ENCODE measurements at regions not wholly inside any gene's neighbourhood (a gene's known extent, or its start where the extent isn't known, plus 50 kb on each side); places are given as distances from the start of the nearest gene placed in this dataset.
"Not testable (repeated sequence)": the region's sequence is repeated elsewhere in the genome, so short reads cannot be mapped to it uniquely, and the experiment has no call there.

DNA sequence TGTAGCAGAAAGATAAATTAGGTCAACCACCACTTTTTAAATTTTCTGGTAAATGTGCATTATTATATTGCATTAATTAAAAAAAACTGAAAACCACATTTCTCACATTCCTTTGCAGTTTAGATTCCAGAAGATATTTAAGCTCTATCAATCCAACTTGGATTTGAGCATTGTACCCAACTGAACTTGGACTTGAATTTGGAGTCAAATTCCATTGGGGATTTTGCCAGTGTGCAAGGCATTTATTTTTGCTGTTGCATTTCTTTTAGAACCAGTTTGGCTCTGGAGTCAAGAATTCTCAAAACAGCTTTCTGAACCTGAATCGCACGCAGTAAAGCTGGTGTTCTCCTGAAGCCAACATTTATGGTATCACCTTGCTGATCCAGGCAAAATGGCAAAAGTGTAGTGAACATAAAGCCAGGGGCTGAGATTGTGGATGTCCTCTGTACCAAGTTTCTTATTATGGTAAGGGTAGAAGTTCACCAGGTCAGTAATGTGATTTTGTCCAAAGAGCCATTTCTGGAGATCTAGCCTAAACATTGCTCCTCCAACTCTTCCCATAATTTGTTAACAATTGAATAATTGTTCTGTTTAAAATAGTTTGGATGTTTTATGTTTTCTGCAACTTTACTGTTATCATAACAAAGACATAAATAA, 890.9 kb downstream of the LRRIQ3 start:
- Histone ChIP-seq H3K4me3 (no peak overlapping the region), H3K9ac (ENCODE audit: insufficient read length) (no peak overlapping the region), H3K9me3 (ENCODE audit: low read depth, low read length) (no peaks in the 10 kb centered on the region), H3K36me3 (ENCODE audit: insufficient read depth, low read length) (no peaks in the 10 kb centered on the region), H3K27ac (no peak overlapping the region)
- TF ChIP-seq EZH2 (IDR thresholded peaks at IDR 0.05): no peak
- TF ChIP-seq FOXP2 (optimal IDR thresholded peaks at IDR 0.05; ENCODE audit: control extremely low read depth, extremely low read length, insufficient read depth): no peak
- no peak for TF ChIP-seq POLR2AphosphoS5 (IDR thresholded peaks at IDR 0.05; ENCODE audit: borderline replicate concordance, low read depth, low read length)
- DNase-seq (ENCODE audit: low read depth, low spot score): no peak

DNA sequence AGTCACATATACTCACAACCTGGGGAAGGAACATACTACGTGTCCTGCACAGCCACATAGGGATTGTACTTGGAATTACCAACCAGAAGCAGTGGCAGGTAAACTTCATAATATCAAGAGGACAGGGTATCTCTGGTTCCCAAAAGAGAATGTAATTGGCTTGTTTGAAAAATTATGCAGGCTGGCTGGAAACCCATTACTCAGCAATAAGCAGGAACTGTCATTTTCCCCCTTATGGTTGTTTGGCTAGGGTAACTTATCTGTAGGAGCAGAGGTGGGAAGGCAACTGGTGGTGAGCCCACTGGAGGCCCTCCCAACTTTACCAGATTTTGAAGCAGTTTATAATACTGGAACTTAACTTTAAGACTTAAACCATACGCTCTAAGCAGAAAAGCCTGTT, 924.1 kb downstream of the LRRIQ3 start:
- DNase-seq (ENCODE audit: low read depth, low spot score): no peak
- H3K27ac ChIP-seq: no peak overlapping the region
- no peak overlapping the region for H3K9ac ChIP-seq (ENCODE audit: insufficient read length)
- H3K4me3 ChIP-seq: no peak overlapping the region
- H3K9me3 ChIP-seq (ENCODE audit: low read depth, low read length): no peaks in the 10 kb centered on the region
- H3K36me3 ChIP-seq (ENCODE audit: insufficient read depth, low read length): no peaks in the 10 kb centered on the region
- TF ChIP-seq EZH2 (IDR thresholded peaks at IDR 0.05): no peak
- no peak for TF ChIP-seq POLR2AphosphoS5 (IDR thresholded peaks at IDR 0.05; ENCODE audit: borderline replicate concordance, low read depth, low read length)
- no peak for TF ChIP-seq FOXP2 (optimal IDR thresholded peaks at IDR 0.05; ENCODE audit: control extremely low read depth, extremely low read length, insufficient read depth)

DNA sequence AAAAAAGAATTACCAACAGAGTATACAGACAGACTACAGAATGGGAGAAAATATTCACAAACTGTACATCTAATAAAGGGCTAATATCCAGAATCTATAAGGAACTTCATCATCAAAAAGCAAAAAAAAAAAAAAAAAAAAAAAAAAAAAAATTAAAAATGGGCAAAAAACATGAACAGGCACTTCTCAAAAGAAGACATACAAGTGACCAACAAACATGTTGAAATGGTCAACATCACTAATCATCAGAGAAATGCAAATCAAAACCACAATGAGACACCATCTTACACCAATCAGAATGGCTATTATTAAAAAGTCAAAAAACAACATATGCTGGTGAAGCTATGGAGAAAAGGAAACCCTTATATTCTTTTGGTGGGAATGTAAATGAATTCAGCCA, 952.8 kb downstream of the LRRIQ3 start:
- DNase-seq (ENCODE audit: low read depth, low spot score): not testable (repeated sequence)

DNA sequence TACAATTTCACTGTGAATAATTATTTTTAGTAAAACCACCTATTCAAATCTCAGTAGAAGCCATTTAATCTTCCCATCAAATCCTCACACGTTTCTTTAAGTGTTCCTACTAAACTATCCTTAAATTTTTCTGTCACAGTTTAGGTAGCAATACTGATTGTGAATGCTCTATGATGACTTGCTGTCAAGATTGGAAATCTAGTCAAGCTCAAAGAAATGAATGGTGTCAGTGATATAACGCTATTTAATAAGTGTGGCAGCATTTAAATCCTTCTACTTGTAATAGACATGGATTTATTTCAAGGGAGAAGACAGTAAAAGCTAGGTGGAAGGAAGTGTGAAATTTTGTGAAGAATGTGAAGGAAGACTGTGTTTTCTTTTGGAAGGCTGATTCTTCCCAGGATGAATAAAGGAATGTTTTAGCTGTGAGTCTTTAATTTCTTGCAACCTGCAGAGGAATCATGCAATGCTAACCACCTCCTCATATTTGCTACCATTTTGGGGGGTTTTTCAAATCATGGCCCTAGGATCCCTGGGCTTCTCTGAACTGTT, 936.7 kb upstream of the NEGR1 start:
- Histone ChIP-seq H3K36me3 (ENCODE audit: insufficient read depth, low read length) (no peaks in the 10 kb centered on the region), H3K9ac (ENCODE audit: insufficient read length) (no peak overlapping the region), H3K27ac (no peak overlapping the region), H3K9me3 (ENCODE audit: low read depth, low read length) (no peaks in the 10 kb centered on the region), H3K4me3 (no peak overlapping the region)
- TF ChIP-seq EZH2 (IDR thresholded peaks at IDR 0.05) (no peak), POLR2AphosphoS5 (IDR thresholded peaks at IDR 0.05; ENCODE audit: borderline replicate concordance, low read depth, low read length) (no peak), FOXP2 (optimal IDR thresholded peaks at IDR 0.05; ENCODE audit: control extremely low read depth, extremely low read length, insufficient read depth) (no peak)
- no peak for DNase-seq (ENCODE audit: low read depth, low spot score)

More for the DNA sequence above, 952.8 kb downstream of the LRRIQ3 start:
- not testable (repeated sequence) for H3K9me3 ChIP-seq (ENCODE audit: low read depth, low read length); H3K36me3 ChIP-seq (ENCODE audit: insufficient read depth, low read length); H3K4me3 ChIP-seq; H3K27ac ChIP-seq; H3K9ac ChIP-seq (ENCODE audit: insufficient read length)

DNA sequence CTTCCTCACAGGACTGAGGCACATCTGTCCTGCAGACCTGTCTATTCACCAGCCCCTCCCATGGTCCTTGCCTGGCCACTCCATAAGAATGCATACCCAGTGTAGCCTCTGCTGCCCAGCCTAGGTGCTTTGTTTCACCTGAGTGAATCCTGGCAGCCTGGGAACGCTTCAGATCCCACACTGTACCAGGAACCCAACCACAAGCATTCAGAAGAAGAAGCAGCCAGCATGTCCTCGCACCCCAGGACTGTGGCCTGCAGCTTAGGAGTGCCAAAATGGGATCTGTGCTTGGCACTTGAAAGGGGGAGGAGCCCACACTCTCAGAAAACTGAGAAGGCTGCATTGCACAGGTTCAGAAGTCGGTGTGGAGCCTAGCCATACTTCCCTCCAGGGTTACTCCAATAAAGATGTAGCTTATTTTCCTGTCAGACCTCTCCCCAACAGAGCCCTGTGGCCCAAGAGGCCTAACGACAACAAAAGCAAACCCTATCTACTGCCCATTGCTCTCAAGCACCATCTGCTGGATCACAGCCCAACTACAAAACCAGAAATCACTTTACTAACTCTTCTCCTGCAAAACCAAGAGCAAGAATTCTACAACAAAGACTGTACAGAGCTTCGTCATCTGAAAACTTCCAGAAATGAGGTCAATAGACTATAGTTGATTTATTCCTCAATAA, 923.1 kb upstream of the NEGR1 start:
- Histone ChIP-seq H3K36me3 (ENCODE audit: insufficient read depth, low read length) (no peaks in the 10 kb centered on the region), H3K9me3 (ENCODE audit: low read depth, low read length) (no peaks in the 10 kb centered on the region), H3K9ac (ENCODE audit: insufficient read length) (no peak overlapping the region), H3K4me3 (no peak overlapping the region), H3K27ac (no peak overlapping the region)
- no peak for TF ChIP-seq POLR2AphosphoS5 (IDR thresholded peaks at IDR 0.05; ENCODE audit: borderline replicate concordance, low read depth, low read length)
- no peak for TF ChIP-seq EZH2 (IDR thresholded peaks at IDR 0.05)
- no peak for TF ChIP-seq FOXP2 (optimal IDR thresholded peaks at IDR 0.05; ENCODE audit: control extremely low read depth, extremely low read length, insufficient read depth)
- no peak for DNase-seq (ENCODE audit: low read depth, low spot score)

DNA sequence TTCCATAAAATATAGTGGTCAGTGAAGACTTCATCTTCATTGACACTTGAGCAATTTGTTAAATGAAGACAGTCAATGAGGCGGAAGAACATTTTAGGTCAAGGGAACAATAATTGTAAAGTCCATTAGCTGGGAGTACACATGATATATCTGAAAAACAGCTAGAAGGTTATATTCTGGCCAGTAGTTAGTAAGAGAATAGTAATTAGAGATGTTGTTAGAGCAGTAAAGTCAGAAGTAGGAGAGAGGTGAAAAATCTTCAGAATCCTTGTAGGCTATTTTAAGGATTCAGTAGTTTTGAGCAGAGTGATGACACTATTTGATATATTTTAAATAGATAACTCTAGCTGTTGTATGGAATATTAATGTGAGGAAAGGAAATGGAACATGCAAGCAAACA, 915.6 kb upstream of the NEGR1 start:
- Histone ChIP-seq H3K9ac (ENCODE audit: insufficient read length) (no peak overlapping the region), H3K4me3 (no peak overlapping the region), H3K27ac (no peak overlapping the region), H3K9me3 (ENCODE audit: low read depth, low read length) (peaks cover 2% of the 10 kb centered on the region; the same call in 1 of the 2 replicates), H3K36me3 (ENCODE audit: insufficient read depth, low read length) (no peaks in the 10 kb centered on the region)
- no peak for DNase-seq (ENCODE audit: low read depth, low spot score)
- no peak for TF ChIP-seq POLR2AphosphoS5 (IDR thresholded peaks at IDR 0.05; ENCODE audit: borderline replicate concordance, low read depth, low read length)
- TF ChIP-seq EZH2 (IDR thresholded peaks at IDR 0.05): no peak
- TF ChIP-seq FOXP2 (optimal IDR thresholded peaks at IDR 0.05; ENCODE audit: control extremely low read depth, extremely low read length, insufficient read depth): no peak

DNA sequence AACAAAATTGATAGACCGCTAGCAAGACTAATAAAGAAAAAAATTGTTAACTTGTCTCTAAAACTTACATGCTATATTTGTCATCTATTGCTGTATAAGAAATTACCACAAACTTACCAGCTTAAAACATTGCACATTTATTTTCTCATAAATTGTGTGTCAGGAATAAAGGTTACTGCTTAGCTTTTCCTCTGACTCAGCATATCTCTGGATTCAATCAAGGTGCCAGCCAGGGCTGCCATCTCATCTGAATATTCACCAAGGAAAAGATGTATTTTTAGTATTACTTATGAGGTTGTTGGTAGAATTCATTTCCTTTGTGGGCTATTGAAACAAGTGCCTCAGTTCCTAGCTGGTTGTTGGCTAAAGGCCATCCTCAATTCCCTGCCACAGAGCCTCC, 912.6 kb upstream of the NEGR1 start:
- no peak overlapping the region for H3K9ac ChIP-seq (ENCODE audit: insufficient read length)
- H3K36me3 ChIP-seq (ENCODE audit: insufficient read depth, low read length): no peaks in the 10 kb centered on the region
- no peak overlapping the region; the same call in 1 of the 2 replicates for H3K4me3 ChIP-seq
- TF ChIP-seq FOXP2 (optimal IDR thresholded peaks at IDR 0.05; ENCODE audit: control extremely low read depth, extremely low read length, insufficient read depth): no peak
- TF ChIP-seq EZH2 (IDR thresholded peaks at IDR 0.05): no peak
- no peak; the same call in 1 of the 2 replicates for TF ChIP-seq POLR2AphosphoS5 (IDR thresholded peaks at IDR 0.05; ENCODE audit: borderline replicate concordance, low read depth, low read length)
- peaks cover 2% of the 10 kb centered on the region; the same call in 1 of the 2 replicates for H3K9me3 ChIP-seq (ENCODE audit: low read depth, low read length)
- H3K27ac ChIP-seq: peak overlapping the region; percentile 60; the same call in 1 of the 2 replicates
- peak; percentile 59 for DNase-seq (ENCODE audit: low read depth, low spot score)

DNA sequence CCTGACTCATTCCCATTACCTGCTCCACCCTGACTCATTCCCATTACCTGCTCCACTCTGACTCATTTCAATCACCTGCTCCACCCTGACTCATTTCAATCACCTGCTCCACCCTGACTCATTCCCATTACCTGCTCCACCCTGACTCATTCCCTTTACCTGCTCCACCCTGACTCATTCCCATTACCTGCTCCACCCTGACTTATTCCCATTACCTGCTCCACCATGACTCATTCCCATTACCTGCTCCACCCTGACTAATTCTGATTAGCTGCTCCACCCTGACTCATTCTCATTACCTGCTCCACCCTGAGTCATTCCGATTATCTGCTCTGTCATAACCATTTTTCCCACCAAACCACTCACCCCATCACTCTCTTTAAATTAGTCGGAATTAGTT, 901.2 kb upstream of the NEGR1 start:
- H3K36me3 ChIP-seq (ENCODE audit: insufficient read depth, low read length); H3K9me3 ChIP-seq (ENCODE audit: low read depth, low read length); H3K4me3 ChIP-seq; DNase-seq (ENCODE audit: low read depth, low spot score); H3K9ac ChIP-seq (ENCODE audit: insufficient read length); H3K27ac ChIP-seq: not testable (repeated sequence)

DNA sequence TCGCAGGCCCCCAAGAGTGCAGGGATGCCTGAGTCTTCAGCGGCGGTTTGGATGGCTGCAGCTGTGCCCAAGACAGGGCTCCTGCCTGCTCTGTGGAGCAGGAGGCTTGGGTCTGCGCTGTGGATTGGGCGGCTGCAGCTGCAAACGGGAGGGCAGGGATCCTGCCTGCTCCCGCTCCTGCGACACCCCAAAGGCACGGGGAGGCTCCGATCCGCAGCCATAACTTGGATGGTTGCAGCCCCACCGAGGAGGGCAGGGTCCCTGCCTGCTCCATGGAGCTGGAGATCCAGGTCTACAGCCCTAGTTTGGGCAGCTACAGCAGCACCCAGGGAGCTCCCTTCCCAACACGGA, 898.8 kb upstream of the NEGR1 start:
- Histone ChIP-seq H3K9me3 (ENCODE audit: low read depth, low read length) (no peaks in the 10 kb centered on the region), H3K36me3 (ENCODE audit: insufficient read depth, low read length) (no peaks in the 10 kb centered on the region), H3K27ac (no peak overlapping the region), H3K9ac (ENCODE audit: insufficient read length) (no peak overlapping the region), H3K4me3 (no peak overlapping the region)
- TF ChIP-seq POLR2AphosphoS5 (IDR thresholded peaks at IDR 0.05; ENCODE audit: borderline replicate concordance, low read depth, low read length): no peak
- TF ChIP-seq FOXP2 (optimal IDR thresholded peaks at IDR 0.05; ENCODE audit: control extremely low read depth, extremely low read length, insufficient read depth): no peak
- no peak for TF ChIP-seq EZH2 (IDR thresholded peaks at IDR 0.05)
- DNase-seq (ENCODE audit: low read depth, low spot score): no peak
